ENCODE measurements at regions not wholly inside any gene's neighbourhood (a gene's known extent, or its start where the extent isn't known, plus 50 kb on each side); places are given as distances from the start of the nearest gene placed in this dataset.
A peak's percentile ranks its signal among the peaks of the same experiment; 100 is the strongest.

DNA sequence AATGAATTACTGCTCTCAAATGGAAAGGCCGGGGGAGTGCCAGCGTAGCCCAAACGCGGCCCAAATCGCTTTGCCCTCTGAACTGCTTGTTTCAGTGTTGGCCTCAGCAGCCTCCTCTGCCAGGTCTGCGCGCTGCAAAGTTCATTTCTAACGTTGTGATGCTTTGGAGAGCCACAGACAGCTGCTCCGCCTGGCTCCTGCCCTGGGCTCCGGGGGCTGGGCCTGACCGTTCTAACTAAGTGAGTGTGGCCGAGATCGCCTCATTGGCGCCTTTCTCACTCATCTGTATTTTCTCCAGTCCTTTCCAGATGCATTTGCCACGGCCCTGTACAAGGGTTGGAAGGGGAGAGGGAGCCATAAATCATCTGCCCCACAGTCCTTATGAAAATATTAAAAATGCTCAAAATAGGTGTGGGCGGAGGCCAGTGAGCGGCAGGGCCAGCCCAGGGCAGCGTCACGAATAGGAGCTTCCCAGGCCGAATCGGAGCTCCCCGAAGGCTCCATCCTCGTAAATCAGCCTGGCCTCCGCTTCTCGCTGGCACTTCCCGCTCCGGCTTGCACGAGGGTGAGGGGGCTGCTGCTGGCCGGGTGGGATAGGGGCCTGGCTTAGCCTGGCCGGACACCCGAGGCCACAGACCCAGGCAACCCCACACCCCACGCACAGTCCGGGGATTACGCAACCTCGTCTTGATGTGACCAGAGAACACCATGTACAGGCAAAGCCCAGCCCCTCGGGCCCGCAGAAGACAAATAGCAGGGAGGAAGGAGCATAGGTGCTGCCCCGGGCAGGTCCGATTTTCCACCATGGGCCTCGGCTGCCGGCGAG lies 196.6 kb upstream of the DIO3 start:
- peak overlapping the region; percentile 43 for H3K4me3 ChIP-seq (ENCODE audit: low read length)
- no peaks in the 10 kb centered on the region for H3K36me3 ChIP-seq (ENCODE audit: control insufficient read depth, insufficient read depth, low read length)
- no peaks in the 10 kb centered on the region for H3K27me3 ChIP-seq (ENCODE audit: control insufficient read depth, insufficient read depth, low read length)
- H3K9ac ChIP-seq (ENCODE audit: low read length), result peak overlapping the region; percentile 10
- H3K4me1 ChIP-seq (ENCODE audit: control insufficient read depth, insufficient read depth, low read length), result peaks cover 48% of the 10 kb centered on the region
- H3K27ac ChIP-seq (ENCODE audit: low read depth, low read length), result peak overlapping the region; percentile 97

DNA sequence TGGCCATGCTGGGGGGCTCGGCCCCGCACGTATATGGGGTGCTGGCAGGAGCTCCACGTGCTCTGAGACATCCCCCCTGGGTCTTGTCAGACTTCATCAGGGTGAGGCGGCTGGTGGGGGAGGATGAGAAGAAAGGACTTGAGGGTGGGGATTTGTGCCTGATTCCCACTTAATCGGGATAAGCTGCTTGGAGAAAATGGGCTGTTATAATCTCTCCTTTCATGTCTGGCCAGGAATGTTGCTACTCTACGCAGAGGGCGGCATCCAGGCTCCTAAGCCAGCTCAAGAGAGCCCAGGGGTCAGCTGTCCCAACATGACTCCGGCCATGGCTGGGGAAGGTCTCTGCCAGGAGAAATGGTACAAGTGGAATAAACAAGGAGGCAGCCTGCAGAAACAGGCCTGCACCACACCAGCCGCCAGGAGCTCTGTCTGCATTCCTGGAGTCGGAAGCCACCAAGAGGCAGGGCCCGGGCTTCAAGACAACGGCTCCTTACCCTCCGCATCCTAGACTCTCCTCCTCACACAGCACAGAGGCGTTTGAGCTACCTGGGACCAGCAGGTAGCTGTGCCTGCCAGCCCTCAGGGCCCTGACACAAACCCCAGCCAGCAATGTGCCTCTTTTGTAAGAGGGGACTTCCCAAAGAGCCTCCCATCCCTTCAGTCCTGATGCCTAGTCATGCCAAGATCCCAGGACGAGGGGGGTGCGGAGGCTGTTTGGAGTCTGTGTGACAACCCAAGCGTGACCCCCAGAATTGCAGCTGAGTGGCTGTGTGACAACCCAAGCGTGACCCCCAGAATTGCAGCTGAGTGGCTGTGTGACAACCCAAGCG lies 195.8 kb upstream of the DIO3 start:
- Histone ChIP-seq H3K36me3 (ENCODE audit: control insufficient read depth, insufficient read depth, low read length) (no peaks in the 10 kb centered on the region), H3K4me3 (ENCODE audit: low read length) (peak overlapping the region; percentile 43), H3K27me3 (ENCODE audit: control insufficient read depth, insufficient read depth, low read length) (no peaks in the 10 kb centered on the region), H3K9ac (ENCODE audit: low read length) (peak overlapping the region; percentile 10), H3K4me1 (ENCODE audit: control insufficient read depth, insufficient read depth, low read length) (peaks cover 41% of the 10 kb centered on the region), H3K27ac (ENCODE audit: low read depth, low read length) (peak overlapping the region; percentile 97)

GRCh38 chr14:101367421-101368261 lies 193.7 kb upstream of the DIO3 start:
- Histone ChIP-seq H3K27ac (ENCODE audit: low read depth, low read length) (no peak overlapping the region), H3K4me1 (ENCODE audit: control insufficient read depth, insufficient read depth, low read length) (peaks cover 37% of the 10 kb centered on the region), H3K4me3 (ENCODE audit: low read length) (no peak overlapping the region), H3K36me3 (ENCODE audit: control insufficient read depth, insufficient read depth, low read length) (no peaks in the 10 kb centered on the region), H3K9ac (ENCODE audit: low read length) (no peak overlapping the region), H3K27me3 (ENCODE audit: control insufficient read depth, insufficient read depth, low read length) (no peaks in the 10 kb centered on the region)

GRCh38 chr14:101368629-101369028 lies 192.7 kb upstream of the DIO3 start:
- Histone ChIP-seq H3K4me3 (ENCODE audit: low read length) (no peak overlapping the region), H3K4me1 (ENCODE audit: control insufficient read depth, insufficient read depth, low read length) (peaks cover 30% of the 10 kb centered on the region), H3K36me3 (ENCODE audit: control insufficient read depth, insufficient read depth, low read length) (no peaks in the 10 kb centered on the region), H3K9ac (ENCODE audit: low read length) (no peak overlapping the region), H3K27ac (ENCODE audit: low read depth, low read length) (no peak overlapping the region), H3K27me3 (ENCODE audit: control insufficient read depth, insufficient read depth, low read length) (no peaks in the 10 kb centered on the region)

DNA sequence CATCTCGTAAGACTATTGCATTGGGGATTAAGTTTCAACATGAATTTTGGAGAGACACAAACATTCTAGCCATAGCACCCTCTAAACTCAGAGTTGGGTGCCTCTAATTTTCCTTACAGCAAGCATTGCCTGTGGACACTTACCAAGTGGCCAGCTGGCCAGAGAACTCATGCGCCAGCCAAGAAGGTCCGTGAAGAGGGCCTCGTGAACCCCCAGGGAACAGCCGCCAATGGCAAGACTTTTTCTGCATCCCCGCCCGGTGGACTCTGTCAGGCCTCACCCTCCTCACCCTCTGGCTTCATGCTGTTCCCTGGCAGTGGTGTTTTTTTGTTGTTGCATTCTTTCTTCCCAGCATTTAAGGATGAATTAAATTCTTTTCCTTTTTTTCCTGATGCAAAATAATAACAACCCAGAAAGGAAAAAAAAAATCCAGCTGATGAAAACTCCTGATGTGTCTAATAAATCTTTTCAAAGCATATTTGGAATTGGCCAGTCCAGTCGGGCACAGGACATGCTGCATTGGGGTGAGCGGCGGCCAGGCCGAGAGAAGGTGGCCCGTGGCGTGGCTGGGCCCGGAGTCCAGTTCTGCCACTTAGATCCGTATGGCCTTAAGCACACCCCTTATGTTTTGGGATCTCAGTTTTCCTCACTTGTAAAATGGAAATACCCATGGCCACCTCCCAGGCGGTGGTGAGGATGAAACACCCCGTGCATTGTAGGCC lies 191.9 kb upstream of the DIO3 start:
- H3K36me3 ChIP-seq (ENCODE audit: control insufficient read depth, insufficient read depth, low read length), result no peaks in the 10 kb centered on the region
- H3K4me3 ChIP-seq (ENCODE audit: low read length), result no peak overlapping the region
- peaks cover 22% of the 10 kb centered on the region for H3K4me1 ChIP-seq (ENCODE audit: control insufficient read depth, insufficient read depth, low read length)
- H3K9ac ChIP-seq (ENCODE audit: low read length), result no peak overlapping the region
- H3K27me3 ChIP-seq (ENCODE audit: control insufficient read depth, insufficient read depth, low read length), result no peaks in the 10 kb centered on the region
- no peak overlapping the region for H3K27ac ChIP-seq (ENCODE audit: low read depth, low read length)

DNA sequence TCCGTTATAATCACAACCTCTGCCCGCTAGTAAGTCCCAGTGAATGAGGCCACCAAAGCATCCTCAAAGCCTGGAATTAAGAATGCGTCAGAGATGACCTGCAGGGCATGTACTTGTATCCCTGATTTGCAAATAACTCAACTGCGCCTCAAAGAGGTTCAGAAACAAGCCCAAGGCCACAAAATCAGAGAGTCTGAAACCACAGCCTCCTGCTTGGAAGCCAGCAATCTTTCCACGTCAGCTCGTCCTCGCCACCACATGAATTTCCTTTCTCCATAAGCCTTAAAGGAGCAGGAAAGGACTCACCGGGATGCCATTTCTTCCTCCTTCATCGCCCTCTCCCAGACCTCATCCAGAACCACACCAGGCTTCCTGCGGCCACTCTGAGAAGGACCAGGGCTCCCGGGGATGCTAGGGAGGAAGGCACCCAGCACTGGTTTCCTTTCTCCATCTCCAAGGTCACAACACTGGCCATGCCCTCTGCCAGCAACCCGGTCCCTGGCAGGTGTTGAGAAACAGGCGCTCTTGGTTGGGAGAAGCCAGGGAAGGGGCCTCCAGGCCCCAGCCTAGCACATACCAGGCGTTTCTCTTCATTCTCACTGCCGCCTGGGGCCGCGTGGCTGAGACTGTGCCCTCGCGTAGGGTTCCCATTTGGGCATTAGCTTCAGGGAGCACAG lies 191.2 kb upstream of the DIO3 start:
- Histone ChIP-seq H3K4me3 (ENCODE audit: low read length) (no peak overlapping the region), H3K27ac (ENCODE audit: low read depth, low read length) (no peak overlapping the region), H3K4me1 (ENCODE audit: control insufficient read depth, insufficient read depth, low read length) (peaks cover 20% of the 10 kb centered on the region), H3K36me3 (ENCODE audit: control insufficient read depth, insufficient read depth, low read length) (no peaks in the 10 kb centered on the region), H3K27me3 (ENCODE audit: control insufficient read depth, insufficient read depth, low read length) (no peaks in the 10 kb centered on the region), H3K9ac (ENCODE audit: low read length) (no peak overlapping the region)

GRCh38 chr14:101370593-101371569 lies 190.4 kb upstream of the DIO3 start:
- Histone ChIP-seq H3K36me3 (ENCODE audit: control insufficient read depth, insufficient read depth, low read length) (no peaks in the 10 kb centered on the region), H3K9ac (ENCODE audit: low read length) (no peak overlapping the region), H3K27me3 (ENCODE audit: control insufficient read depth, insufficient read depth, low read length) (no peaks in the 10 kb centered on the region), H3K4me3 (ENCODE audit: low read length) (no peak overlapping the region), H3K4me1 (ENCODE audit: control insufficient read depth, insufficient read depth, low read length) (peaks cover 12% of the 10 kb centered on the region), H3K27ac (ENCODE audit: low read depth, low read length) (peak overlapping the region; percentile 58)

DNA sequence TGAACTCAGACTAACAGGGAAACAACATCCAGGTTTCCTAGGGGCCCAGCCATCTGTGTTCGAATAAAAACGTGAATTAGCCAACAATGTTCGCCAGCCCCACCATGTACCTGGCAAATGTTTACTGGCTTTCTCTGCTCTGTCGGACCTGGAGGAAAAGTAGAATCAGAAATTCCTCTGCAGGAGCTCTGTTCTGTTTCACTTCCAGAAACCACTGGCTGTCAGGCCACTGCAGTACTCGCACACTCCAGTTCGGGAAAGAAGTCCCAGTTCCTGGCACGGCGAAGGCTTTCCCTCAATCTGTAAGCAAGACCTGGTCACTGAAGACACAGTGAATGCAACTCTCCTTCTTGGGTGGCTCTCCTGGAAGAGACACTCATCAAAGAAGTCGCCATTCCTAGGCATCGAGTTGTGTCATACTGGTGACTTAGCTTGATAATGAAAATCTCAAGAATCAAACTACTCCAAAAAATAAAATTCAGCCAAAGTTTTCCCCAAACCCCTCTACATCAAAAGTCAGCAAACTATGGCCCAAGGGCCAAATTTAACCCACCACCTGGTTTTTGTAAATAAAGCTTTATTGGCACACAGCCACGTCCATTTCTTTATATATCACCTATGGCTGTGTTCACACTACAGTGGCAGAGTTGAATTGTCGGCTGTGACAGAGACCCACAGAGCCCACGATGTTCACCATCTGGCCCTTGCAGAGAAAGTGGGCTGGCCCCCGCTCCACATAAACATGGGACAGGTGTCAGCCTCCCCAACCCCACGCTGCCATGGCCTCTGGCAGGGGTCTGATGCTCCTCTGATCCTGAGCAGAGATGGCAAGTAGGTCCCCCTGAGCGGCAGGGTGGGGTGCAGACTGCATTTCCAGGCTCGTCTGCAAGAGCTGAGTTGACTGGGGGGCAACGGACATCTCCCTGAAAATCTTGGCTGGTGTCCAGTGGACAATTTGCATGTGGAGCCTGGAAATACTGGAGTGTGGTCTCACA lies 189.2 kb upstream of the DIO3 start:
- Histone ChIP-seq H3K27ac (ENCODE audit: low read depth, low read length) (peak overlapping the region; percentile 58), H3K4me1 (ENCODE audit: control insufficient read depth, insufficient read depth, low read length) (peaks cover 12% of the 10 kb centered on the region), H3K9ac (ENCODE audit: low read length) (no peak overlapping the region), H3K36me3 (ENCODE audit: control insufficient read depth, insufficient read depth, low read length) (no peaks in the 10 kb centered on the region), H3K4me3 (ENCODE audit: low read length) (no peak overlapping the region), H3K27me3 (ENCODE audit: control insufficient read depth, insufficient read depth, low read length) (no peaks in the 10 kb centered on the region)

DNA sequence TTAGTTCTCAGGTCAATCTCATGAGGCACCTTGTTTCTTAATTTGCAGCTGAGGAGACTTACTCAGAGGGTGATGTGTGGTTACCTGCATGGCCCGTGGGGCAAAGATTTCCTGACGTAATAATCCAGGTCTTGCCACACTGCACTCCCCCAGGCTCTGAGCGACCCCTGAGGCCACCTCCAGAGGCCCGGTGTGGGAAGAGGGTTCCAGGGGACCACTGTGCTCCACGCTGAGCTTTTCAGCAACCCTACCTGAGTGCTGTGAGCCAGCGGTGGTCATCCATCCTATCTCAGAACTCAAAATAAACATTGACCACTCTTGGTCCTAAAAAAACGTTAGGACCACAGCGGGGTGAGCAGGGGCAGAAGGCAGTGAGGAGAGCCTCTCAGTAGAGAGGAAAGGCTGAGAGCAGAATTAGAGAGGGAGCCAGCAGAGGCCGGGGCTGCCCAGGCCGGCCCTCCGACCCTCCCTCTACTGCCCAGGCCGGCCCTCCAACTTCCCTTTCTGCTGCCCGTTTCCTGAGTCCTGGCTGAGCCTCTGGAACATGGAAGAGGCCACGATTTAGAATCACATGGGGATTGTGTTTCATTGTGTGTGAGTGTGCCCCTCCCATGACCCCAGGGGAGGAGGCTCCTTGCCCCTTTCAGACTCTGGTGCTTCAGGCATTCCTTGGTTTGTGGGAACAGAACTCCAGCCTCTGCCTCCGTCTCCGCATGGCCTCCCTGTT lies 188.2 kb upstream of the DIO3 start:
- H3K4me1 ChIP-seq (ENCODE audit: control insufficient read depth, insufficient read depth, low read length), result peaks cover 12% of the 10 kb centered on the region
- no peak overlapping the region for H3K27ac ChIP-seq (ENCODE audit: low read depth, low read length)

More for the DNA sequence above, 188.2 kb upstream of the DIO3 start:
- no peaks in the 10 kb centered on the region for H3K27me3 ChIP-seq (ENCODE audit: control insufficient read depth, insufficient read depth, low read length)
- no peaks in the 10 kb centered on the region for H3K36me3 ChIP-seq (ENCODE audit: control insufficient read depth, insufficient read depth, low read length)
- no peak overlapping the region for H3K9ac ChIP-seq (ENCODE audit: low read length)
- no peak overlapping the region for H3K4me3 ChIP-seq (ENCODE audit: low read length)
